ENCODE measurements at regions not wholly inside any gene's neighbourhood (a gene's known extent, or its start where the extent isn't known, plus 50 kb on each side); places are given as distances from the start of the nearest gene placed in this dataset.
A peak's percentile ranks its signal among the peaks of the same experiment; 100 is the strongest.

GRCh38 chr6:168981187-168981586, 272.5 kb downstream of the THBS2 start:
- no peak for DNase-seq (ENCODE audit: extremely low read depth in 1 of 2, low read depth in 1 of 2)

- no peak for DNase-seq (ENCODE audit: extremely low read depth in 1 of 2, low read depth in 1 of 2)
These were observed 274.4 kb downstream of the THBS2 start for GRCh38 chr6:168979254-168979653.

GRCh38 chr6:168972128-168972527, 281.5 kb downstream of the THBS2 start:
- no peak for DNase-seq (ENCODE audit: extremely low read depth in 1 of 2, low read depth in 1 of 2)

DNA sequence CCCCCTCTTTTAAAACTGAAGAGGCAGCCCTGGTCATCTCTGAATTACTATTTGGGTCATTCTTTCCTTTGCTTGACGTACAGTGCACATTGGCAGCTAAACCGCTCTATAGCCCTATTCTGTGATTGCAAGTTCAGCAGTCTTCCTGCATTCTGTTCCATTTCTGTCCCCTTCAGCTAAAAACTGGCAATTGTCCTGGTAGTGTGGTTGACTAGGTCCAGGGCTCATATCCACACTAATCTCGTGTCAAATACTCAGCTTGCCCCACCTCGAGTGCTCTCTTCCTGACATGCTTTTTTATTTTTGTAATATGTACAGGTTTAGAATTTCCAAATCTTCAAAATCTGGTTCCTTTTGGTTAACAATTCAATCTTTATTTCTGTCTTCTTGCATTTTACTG, 282.1 kb downstream of the THBS2 start:
- no peak for DNase-seq (ENCODE audit: extremely low read depth in 1 of 2, low read depth in 1 of 2)

- no peak for DNase-seq (ENCODE audit: extremely low read depth in 1 of 2, low read depth in 1 of 2)
These were observed 284.8 kb downstream of the THBS2 start for GRCh38 chr6:168968801-168969200.

- DNase-seq (ENCODE audit: extremely low read depth in 1 of 2, low read depth in 1 of 2): no peak
These were observed 285.4 kb downstream of the THBS2 start for GRCh38 chr6:168968228-168968627.

DNA sequence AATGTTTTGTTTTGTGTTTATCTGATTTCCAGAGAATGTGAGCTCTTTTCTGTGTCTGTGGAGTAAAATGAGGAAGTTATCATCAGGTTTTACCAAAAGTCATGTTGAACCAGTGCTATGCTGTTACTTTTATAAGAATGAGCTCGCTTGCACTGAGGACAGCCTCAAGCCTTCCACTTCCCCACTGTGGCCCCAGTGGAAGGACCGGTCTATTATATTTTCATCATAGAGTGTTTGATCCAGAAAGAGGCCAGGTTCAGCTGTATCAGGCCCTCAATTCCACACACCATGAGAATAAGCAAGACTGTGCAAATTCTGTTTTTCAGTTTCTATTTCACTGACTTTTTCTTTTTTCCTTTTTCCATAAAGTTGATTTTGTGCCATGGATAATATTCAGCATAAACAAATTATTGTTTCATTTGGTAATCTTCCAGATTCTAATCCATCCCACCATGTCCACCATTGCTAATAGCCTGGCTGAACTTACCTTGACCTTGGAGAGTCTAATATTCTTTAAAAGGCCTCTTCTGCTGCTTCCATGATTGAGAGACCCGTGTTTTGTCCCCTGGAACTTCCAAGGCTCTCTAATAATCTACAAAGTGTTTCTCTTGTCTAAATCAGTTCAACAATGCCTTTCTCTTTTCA, 286.2 kb downstream of the THBS2 start:
- no peak for DNase-seq (ENCODE audit: extremely low read depth in 1 of 2, low read depth in 1 of 2)

- DNase-seq (ENCODE audit: extremely low read depth in 1 of 2, low read depth in 1 of 2): no peak
These were observed 289.4 kb downstream of the THBS2 start for GRCh38 chr6:168964138-168964835.

DNA sequence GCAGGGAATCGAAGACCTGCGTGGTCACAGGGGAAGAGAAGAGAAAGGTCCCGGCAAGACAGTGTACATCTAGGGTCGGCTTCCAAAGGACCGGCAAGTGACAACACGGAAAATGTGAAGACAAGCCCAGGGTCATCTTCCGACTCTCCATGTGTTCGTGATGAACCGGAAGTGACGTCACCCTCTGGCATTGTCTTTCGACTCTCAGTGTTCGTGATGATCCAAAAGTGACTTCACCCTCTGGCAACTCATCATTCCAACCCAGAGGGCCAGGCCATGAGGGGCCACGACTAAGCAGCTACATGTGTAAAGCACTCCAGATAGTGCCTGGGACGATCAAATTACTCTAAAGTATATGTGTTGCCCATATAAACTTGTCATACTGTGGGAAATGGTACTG, 290.8 kb downstream of the THBS2 start:
- DNase-seq (ENCODE audit: extremely low read depth in 1 of 2, low read depth in 1 of 2): no peak

DNA sequence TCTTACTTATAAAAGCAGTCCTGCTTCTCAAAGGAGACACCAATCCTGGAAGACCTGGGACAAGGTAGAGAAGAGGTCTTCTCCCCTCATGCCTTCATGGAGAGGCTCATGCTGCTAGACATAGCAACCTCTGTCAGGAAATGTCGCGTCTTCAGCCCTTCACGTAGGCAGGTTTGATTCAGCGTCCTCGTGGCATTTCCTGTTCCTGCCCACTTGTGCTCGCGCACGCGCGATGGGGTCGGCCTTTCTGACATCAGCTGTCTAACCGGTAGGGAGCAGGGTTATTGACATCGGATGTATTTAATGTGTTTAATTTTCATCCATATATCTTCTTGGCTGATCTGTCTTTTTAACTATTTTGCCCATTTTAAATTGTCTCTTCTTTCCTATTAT, 292.4 kb downstream of the THBS2 start:
- DNase-seq (ENCODE audit: extremely low read depth in 1 of 2, low read depth in 1 of 2): no peak

DNA sequence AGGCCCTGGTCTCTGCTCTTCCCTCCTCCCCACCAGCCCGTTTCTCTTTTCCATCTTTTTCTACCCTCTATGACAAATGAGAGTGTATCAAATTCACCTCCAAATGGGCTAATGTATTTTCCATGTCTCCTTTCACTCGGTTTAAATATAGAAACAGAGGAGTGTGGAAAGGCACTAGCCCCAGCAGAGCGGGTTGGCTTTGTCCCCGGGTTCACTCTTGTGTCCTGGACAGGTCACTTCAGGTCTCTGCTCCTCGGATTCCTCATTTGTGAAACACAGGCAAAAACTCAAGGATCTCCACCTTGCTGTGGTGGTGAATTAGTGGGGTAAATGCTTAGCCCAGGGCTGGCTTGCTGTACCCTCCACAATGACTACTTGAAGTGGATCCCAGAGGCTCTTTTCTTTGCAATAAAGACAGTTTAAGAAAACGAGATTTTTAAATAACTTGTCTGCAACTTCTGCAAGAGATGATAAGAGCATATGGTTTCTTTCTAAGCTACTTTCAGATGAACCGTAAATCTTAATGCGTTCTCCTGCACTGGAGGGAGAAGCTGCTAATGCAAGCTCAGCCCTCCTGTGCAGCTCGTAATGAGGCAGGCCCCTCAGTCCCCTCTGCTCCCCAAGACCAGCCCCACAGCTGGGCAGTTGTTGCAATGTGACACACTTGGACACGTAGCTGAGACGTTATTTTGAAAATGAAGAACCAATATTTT, 292.9 kb downstream of the THBS2 start:
- DNase-seq (ENCODE audit: extremely low read depth in 1 of 2, low read depth in 1 of 2): no peak

DNA sequence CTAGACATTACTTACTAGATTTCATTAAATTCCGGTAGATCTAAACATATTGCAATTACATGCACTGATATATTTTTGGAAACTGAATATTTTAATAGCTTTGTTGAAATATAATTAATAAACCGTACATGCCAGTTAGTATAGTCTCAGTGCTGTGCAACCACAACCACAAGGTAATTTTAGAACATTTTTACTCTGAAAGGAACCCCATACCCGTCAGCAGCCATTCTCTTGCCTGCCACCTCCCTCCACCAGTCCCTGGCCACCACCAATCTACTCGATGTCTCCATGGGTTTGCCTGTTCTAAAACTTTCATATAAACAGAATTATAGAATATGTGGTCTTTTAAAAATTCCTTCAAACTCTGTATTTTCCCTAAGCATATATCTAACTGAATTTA, 293.9 kb downstream of the THBS2 start:
- no peak for DNase-seq (ENCODE audit: extremely low read depth in 1 of 2, low read depth in 1 of 2)

- peak in 1 of 2 donors; percentile 14 for DNase-seq (ENCODE audit: extremely low read depth in 1 of 2, low read depth in 1 of 2)
These were observed 296.5 kb downstream of the THBS2 start for GRCh38 chr6:168956884-168957730.

DNA sequence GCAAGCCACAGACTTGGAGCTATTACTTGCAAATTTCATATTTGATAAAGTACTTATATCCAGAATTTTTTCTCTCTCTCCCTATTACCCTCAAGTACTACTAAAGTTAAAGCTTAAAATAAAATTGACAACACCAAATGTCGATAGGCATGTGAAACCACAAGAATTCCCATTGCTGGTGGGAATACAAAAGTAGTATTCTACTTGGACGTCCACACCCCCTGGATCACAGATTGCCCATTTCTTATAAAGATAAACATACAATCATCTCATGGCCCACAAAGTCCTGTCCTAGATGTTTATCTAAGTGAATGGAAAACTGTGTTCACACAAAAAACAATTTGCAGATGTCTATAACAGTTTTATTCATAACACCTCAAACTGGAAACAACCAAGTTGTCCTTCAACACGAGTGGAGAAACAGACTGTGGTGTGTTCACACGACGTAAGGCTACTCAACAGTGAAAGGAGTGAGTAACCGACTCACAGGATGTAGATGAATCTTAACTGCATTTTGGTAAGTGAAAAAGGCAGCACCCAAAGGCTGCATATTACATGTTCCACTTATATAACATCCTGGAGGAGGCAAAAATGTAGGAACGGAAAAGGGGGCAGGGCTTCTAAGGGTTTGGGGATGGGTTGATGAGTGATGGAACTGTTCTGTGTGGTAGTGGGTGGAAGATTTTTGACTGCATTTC, 297.4 kb downstream of the THBS2 start:
- DNase-seq (ENCODE audit: extremely low read depth in 1 of 2, low read depth in 1 of 2): no peak

- DNase-seq (ENCODE audit: extremely low read depth in 1 of 2, low read depth in 1 of 2): no peak
These were observed 300.2 kb downstream of the THBS2 start for GRCh38 chr6:168953461-168953860.

- DNase-seq (ENCODE audit: extremely low read depth in 1 of 2, low read depth in 1 of 2): no peak
These were observed 302.4 kb downstream of the THBS2 start for GRCh38 chr6:168951217-168951616.

DNA sequence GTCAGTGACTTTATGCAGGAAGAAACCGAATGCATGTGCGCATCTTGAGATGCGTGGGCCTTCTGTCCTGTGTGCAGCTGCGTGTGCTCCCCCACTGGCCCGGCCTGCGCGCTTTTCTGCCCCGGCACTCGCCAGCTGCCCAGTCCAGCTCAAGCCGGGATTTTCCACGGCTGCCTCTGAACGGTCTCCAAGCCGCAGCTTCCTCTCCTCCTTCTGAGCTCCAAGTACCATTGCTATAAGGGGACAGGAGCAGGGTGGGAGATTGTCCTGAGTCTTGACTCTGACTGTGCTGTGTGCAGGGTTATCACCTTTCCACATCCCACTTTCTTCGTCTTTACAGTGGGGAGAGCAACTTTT, 302.8 kb downstream of the THBS2 start:
- DNase-seq (ENCODE audit: extremely low read depth in 1 of 2, low read depth in 1 of 2): no peak

- DNase-seq (ENCODE audit: extremely low read depth in 1 of 2, low read depth in 1 of 2): no peak
These were observed 303.4 kb downstream of the THBS2 start for GRCh38 chr6:168949981-168950857.

DNA sequence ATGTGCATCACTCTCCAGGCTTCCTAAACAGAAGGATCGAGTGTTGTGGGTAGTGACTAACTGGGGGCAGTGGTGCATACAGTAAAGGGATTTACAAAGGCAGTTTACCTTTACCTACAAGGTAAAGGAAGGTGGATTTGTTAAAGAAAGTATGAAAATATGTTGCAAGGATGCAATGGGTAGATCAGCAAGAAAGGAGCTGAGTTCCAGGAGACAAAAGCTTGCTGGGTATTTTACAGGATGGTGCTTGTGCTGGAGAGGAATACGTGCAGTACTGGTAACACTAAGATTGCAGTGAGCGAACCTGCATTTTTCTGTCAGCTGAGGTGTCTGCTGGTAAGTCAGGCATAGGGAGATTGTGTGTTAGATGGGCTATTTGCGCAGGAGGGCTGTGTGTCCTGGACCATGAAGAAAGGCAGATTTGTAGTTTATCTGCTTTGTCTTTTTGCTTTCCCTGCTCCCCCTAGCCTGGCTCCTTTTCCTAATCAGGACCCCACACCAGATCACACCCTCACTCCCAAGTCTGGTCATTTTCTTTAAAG, 304.6 kb downstream of the THBS2 start:
- no peak for DNase-seq (ENCODE audit: extremely low read depth in 1 of 2, low read depth in 1 of 2)

All from stimulated activated CD8-positive, alpha-beta memory T cell treated with anti-CD3 and anti-CD28 coated beads, Interleukin-7, amount 100 ng/mL, for 48 hours (primary cell).